Ascending aorta (tissue), 2 donors: ENCODE measurements at regions not wholly inside any gene's neighbourhood (a gene's known extent, or its start where the extent isn't known, plus 50 kb on each side); places are given as distances from the start of the nearest gene placed in this dataset.

Source experiments
- DNase-seq, 2 donors: peaks; one replicate each; pipeline ENCODE4 v3.0.0-alpha.2; 2019; ENCODE audit warnings: low spot score in 2 of 2
- H3K27ac ChIP-seq, 2 donors: fragments of 200-600 bp; sonication (generic); one replicate each; pipeline ENCODE4 v1.5.1; 2016 to 2017; ENCODE audit warnings: mild to moderate bottlenecking in 1 of 2
- H3K27me3 ChIP-seq: fragments of 200-600 bp; sonication (generic); one replicate; pipeline ENCODE4 v1.5.1; 2017
- H3K36me3 ChIP-seq, 2 donors: fragments of 200-600 bp; sonication (generic); one replicate each; pipeline ENCODE4 v1.5.1; 2016
- H3K4me1 ChIP-seq, 2 donors: fragments of 200-600 bp; sonication (generic); one replicate each; pipeline ENCODE4 v1.5.1; 2016 to 2017; ENCODE audit warnings: mild to moderate bottlenecking in 1 of 2
- H3K4me3 ChIP-seq, 2 donors: fragments of 200-600 bp; sonication (generic); one replicate each; pipeline ENCODE4 v1.5.1; 2016 to 2017; ENCODE audit warnings: mild to moderate bottlenecking in 1 of 2
- H3K9me3 ChIP-seq, 2 donors: fragments of 200-600 bp; sonication (generic); one replicate each; pipeline ENCODE4 v1.5.1; 2016
- intact Hi-C: fragments of 100-400 bp; cut with DNase I; formaldehyde crosslinking; loops from one replicate; pipeline ENCODE4 v1.15.1; 2023
- TF ChIP-seq, protein P1 (sequence below), 3 experiments: fragments of 200-600 bp in 2 of 3; fragments of 450-650 bp in 1 of 3; sonication (generic) in 2 of 3; IDR thresholded peaks; one replicate each; pipeline ENCODE4 v1.5.1; 2016 to 2019; ENCODE audit warnings: antibody characterized with exemption in 3 of 3, mild to moderate bottlenecking in 1 of 3, moderate library complexity in 1 of 3

DNA sequence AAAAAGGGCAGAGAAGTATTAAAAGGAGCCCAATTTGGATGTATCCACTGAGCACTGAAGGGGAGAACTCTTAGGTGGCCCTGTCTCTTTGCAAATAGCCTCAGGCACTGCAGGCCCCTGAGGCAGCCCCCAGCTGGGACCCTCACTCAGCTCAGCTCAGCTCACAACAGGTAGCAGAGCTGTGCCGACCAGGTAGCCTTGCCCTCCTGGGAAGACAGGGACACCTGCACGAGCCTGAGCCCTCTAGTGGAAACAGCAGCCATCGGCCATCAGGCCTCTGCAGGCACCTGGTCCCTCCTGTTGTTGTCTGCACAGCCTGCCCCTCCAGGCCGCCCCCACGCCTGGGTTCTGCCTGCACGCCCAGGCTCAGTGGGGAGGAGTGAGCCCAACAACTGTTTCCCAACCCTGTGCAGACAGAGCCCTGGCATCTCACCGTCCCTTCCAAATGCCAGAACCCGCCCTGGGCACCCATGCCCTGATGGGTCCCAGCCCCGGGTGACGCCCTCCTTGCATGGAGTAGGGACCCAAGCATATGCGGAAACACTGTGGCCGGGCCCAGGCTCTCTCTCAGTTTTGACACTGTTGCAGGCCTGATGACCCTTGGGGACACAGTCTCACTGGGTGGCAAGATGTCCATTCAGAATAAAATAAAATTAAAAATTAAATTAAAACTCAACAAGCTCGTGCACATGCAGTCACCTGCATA is 60.0 kb upstream of the AJAP1 start:
- H3K36me3 ChIP-seq = no peaks in the 10 kb centered on the region
- H3K27me3 ChIP-seq = no peaks in the 10 kb centered on the region
- intact Hi-C loops = no loop called here
- no peaks in the 10 kb centered on the region for H3K9me3 ChIP-seq
- no peak overlapping the region for H3K27ac ChIP-seq
- TF ChIP-seq, protein P1, sequence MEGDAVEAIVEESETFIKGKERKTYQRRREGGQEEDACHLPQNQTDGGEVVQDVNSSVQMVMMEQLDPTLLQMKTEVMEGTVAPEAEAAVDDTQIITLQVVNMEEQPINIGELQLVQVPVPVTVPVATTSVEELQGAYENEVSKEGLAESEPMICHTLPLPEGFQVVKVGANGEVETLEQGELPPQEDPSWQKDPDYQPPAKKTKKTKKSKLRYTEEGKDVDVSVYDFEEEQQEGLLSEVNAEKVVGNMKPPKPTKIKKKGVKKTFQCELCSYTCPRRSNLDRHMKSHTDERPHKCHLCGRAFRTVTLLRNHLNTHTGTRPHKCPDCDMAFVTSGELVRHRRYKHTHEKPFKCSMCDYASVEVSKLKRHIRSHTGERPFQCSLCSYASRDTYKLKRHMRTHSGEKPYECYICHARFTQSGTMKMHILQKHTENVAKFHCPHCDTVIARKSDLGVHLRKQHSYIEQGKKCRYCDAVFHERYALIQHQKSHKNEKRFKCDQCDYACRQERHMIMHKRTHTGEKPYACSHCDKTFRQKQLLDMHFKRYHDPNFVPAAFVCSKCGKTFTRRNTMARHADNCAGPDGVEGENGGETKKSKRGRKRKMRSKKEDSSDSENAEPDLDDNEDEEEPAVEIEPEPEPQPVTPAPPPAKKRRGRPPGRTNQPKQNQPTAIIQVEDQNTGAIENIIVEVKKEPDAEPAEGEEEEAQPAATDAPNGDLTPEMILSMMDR (IDR thresholded peaks at IDR 0.05) = no peak
- no peak overlapping the region for H3K4me3 ChIP-seq
- H3K4me1 ChIP-seq = no peaks in the 10 kb centered on the region
- DNase-seq = no peak

DNA sequence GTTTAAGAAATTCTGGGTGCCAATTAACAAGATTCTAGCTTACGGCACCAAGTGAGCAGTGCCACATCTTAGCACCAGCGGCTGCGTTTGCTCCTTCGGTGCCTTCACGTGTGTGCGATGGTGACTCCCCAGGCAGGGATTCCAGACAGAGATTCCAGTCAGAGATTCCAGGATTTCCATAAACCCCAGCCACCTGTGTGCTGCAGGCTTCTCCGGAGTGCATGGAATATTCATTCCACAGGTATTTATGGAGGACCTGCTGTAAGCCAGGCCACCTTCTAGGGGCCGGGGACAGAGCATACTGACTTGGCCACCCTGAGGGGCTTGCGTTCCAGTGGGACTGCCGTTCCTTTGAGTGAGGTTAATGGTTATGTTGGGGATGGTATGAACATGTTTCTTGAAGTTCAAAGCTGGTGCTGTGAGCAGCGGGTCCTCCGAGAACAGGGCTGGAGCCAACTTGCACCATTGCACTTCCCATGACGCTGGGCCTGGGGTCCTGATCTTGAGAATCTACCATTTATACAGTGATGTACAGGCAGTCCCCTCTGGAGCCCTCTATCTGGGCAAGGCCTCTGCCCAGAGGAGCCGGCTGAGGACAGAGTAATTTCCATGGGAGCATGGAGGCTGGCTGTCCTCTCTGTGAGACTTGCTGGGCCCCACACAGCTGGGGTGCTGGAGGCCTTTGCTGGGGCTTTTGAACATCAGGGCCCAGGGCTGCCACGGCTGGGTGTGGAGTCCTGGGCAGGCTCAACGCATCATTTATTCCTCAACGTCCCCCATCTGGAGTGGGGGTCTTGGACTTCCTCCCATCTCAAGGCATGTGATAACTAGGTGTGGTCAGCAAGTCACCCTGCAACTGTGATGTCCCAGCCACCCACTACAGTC is 58.8 kb upstream of the AJAP1 start:
- no peaks in the 10 kb centered on the region for H3K9me3 ChIP-seq
- intact Hi-C loops = no loop called here
- H3K27ac ChIP-seq = no peak overlapping the region
- TF ChIP-seq, protein P1 (IDR thresholded peaks at IDR 0.05) = no peak
- H3K27me3 ChIP-seq = no peaks in the 10 kb centered on the region
- H3K4me1 ChIP-seq = no peaks in the 10 kb centered on the region
- H3K4me3 ChIP-seq = no peak overlapping the region
- no peaks in the 10 kb centered on the region for H3K36me3 ChIP-seq
- DNase-seq = no peak

DNA sequence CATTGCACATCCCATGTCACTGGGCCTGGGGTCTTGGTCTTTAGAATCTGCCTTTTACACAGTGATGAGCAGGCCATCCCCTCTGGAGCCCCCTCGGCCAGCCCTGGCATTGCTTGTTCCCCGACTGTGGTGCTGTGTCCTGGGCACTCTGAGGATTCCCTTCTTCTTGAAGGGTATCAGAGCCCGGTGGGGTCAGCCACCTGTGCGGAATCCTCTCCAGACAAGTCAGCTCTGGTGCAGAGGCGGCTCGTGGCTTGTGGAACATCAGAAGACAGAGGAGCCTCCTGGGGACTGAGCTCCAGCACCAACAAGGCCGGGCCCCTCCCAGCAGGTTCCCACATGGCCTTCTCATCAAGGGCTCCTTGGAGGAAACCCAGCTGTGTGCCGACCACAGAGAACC is 57.9 kb upstream of the AJAP1 start:
- Histone ChIP-seq H3K27ac (no peak overlapping the region), H3K27me3 (no peaks in the 10 kb centered on the region), H3K4me1 (no peaks in the 10 kb centered on the region), H3K36me3 (no peaks in the 10 kb centered on the region), H3K4me3 (no peak overlapping the region), H3K9me3 (no peaks in the 10 kb centered on the region)
- TF ChIP-seq, protein P1 (IDR thresholded peaks at IDR 0.05) = no peak
- no peak for DNase-seq
- intact Hi-C loops = no loop called here

DNA sequence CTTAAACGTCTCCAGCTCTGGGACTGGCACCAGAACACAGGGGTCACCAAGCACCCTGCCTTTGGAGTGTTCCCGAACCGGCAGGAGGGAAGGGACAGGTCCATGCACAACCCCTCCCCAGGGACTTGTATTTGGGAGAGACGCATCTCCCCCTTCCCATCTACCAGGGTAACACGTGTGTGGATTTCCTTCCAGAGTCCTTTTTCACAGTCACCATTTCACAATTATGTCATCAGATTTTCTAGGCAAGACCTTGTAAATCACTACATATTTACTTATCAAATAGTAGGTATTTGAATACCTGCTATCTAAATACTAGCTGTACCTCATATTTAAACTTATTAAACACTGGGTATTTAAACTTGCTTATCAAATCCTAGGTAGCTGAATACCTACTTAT is 57.4 kb upstream of the AJAP1 start:
- H3K9me3 ChIP-seq = no peaks in the 10 kb centered on the region
- TF ChIP-seq, protein P1 (IDR thresholded peaks at IDR 0.05) = no peak
- no peaks in the 10 kb centered on the region for H3K27me3 ChIP-seq
- no peaks in the 10 kb centered on the region for H3K4me1 ChIP-seq
- no peaks in the 10 kb centered on the region for H3K36me3 ChIP-seq
- intact Hi-C loops = no loop called here
- DNase-seq = no peak
- H3K27ac ChIP-seq = no peak overlapping the region
- no peak overlapping the region for H3K4me3 ChIP-seq

DNA sequence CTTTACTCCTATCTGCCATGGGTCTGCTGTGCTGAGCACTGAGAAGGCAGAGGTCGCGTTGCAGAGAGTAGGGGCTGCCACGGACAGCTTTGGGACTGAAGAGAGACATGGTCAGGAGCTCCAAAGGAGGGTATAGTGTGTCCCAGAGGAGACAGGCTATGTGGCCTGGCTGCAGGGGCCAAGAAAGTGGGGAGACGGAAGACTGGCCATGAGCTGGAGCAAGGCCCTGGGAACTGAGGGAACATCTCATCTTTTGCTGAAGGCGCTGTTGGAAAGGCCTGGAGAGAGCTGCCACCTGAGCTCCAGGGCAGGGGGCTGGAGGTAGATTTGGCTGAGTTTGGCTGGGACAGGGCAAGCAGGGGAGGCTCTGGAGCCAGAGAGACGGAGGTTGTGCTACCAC is 55.8 kb upstream of the AJAP1 start:
- Histone ChIP-seq H3K4me3 (no peak overlapping the region), H3K36me3 (no peaks in the 10 kb centered on the region), H3K27me3 (no peaks in the 10 kb centered on the region), H3K9me3 (no peaks in the 10 kb centered on the region), H3K27ac (no peak overlapping the region), H3K4me1 (no peaks in the 10 kb centered on the region)
- intact Hi-C loops = no loop called here
- no peak for DNase-seq
- TF ChIP-seq, protein P1 (IDR thresholded peaks at IDR 0.05) = no peak
